ENCODE measurements at regions not wholly inside any gene's neighbourhood (a gene's known extent, or its start where the extent isn't known, plus 50 kb on each side); places are given as distances from the start of the nearest gene placed in this dataset.

GRCh38 chr2:236430584-236430983 is 139.0 kb upstream of the ACKR3 start:
- TF ChIP-seq CTCF (conservative IDR thresholded peaks at IDR 0.05; ENCODE audit: low read depth) = no peak
- H3K27ac ChIP-seq = no peak overlapping the region
- CTCF ChIA-PET = no interaction called here
- POLR2A ChIA-PET (ENCODE audit: low non-redundant PET) = no interaction called here
- no peak for DNase-seq (ENCODE audit: low spot score)

GRCh38 chr2:236434593-236434992 is 135.0 kb upstream of the ACKR3 start:
- POLR2A ChIA-PET (ENCODE audit: low non-redundant PET) = no interaction called here
- CTCF ChIA-PET = no interaction called here
- no peak for DNase-seq (ENCODE audit: low spot score)
- TF ChIP-seq CTCF (conservative IDR thresholded peaks at IDR 0.05; ENCODE audit: low read depth) = no peak
- peak overlapping the region; percentile 18; the same call in 1 of the 2 replicates for H3K27ac ChIP-seq

- ChIA-PET POLR2A (ENCODE audit: low non-redundant PET) (no interaction called here), CTCF (interaction anchor here (0.6 kb wide), 2 partner anchors 526 to 855 kb away, joined by 4 read pairs; no protein-coding TSS in a partner anchor)
- no peak for DNase-seq (ENCODE audit: low spot score)
- TF ChIP-seq CTCF (conservative IDR thresholded peaks at IDR 0.05; ENCODE audit: low read depth) = no peak
- no peak overlapping the region for H3K27ac ChIP-seq
Observed at GRCh38 chr2:236440110-236440881, 129.3 kb upstream of the ACKR3 start.

GRCh38 chr2:236444187-236444586 is 125.4 kb upstream of the ACKR3 start:
- no peak for TF ChIP-seq CTCF (conservative IDR thresholded peaks at IDR 0.05; ENCODE audit: low read depth)
- ChIA-PET POLR2A (ENCODE audit: low non-redundant PET) (no interaction called here), CTCF (no interaction called here)
- DNase-seq (ENCODE audit: low spot score) = no peak
- no peak overlapping the region for H3K27ac ChIP-seq

GRCh38 chr2:236445678-236446077 is 123.9 kb upstream of the ACKR3 start:
- ChIA-PET POLR2A (ENCODE audit: low non-redundant PET) (no interaction called here), CTCF (no interaction called here)

GRCh38 chr2:236446521-236446920 is 123.1 kb upstream of the ACKR3 start:
- no peak for TF ChIP-seq CTCF (conservative IDR thresholded peaks at IDR 0.05; ENCODE audit: low read depth)
- POLR2A ChIA-PET (ENCODE audit: low non-redundant PET) = no interaction called here
- H3K27ac ChIP-seq = no peak overlapping the region
- DNase-seq (ENCODE audit: low spot score) = no peak
- CTCF ChIA-PET = no interaction called here

More at GRCh38 chr2:236445678-236446077, 123.9 kb upstream of the ACKR3 start:
- TF ChIP-seq CTCF (conservative IDR thresholded peaks at IDR 0.05; ENCODE audit: low read depth) = no peak
- H3K27ac ChIP-seq = no peak overlapping the region
- DNase-seq (ENCODE audit: low spot score) = no peak
